Osteocyte (in vitro differentiated cells): ENCODE measurements at regions not wholly inside any gene's neighbourhood (a gene's known extent, or its start where the extent isn't known, plus 50 kb on each side); places are given as distances from the start of the nearest gene placed in this dataset.

Experiments used
- DNase-seq: peaks from one replicate; pipeline ENCODE4 v3.0.0; 2021; ENCODE audit warnings: mixed read lengths; ENCODE audit not compliant: unreplicated experiment; ENCODE audit errors: extremely low spot score
- H3K27ac Mint-ChIP-seq: one replicate; pipeline ENCODE4 v1.8.0; 2021; ENCODE audit warnings: mild to moderate bottlenecking, mixed read lengths; ENCODE audit not compliant: unreplicated experiment
- H3K27me3 Mint-ChIP-seq: one replicate; pipeline ENCODE4 v1.8.0; 2021; ENCODE audit warnings: mixed read lengths; ENCODE audit not compliant: unreplicated experiment
- H3K36me3 Mint-ChIP-seq: one replicate; pipeline ENCODE4 v1.8.0; 2021; ENCODE audit warnings: mixed read lengths; ENCODE audit not compliant: unreplicated experiment
- H3K4me1 Mint-ChIP-seq: one replicate; pipeline ENCODE4 v1.8.0; 2021; ENCODE audit warnings: mixed read lengths; ENCODE audit not compliant: unreplicated experiment
- H3K4me3 Mint-ChIP-seq: one replicate; pipeline ENCODE4 v1.8.0; 2021; ENCODE audit warnings: mild to moderate bottlenecking, moderate library complexity, mixed read lengths; ENCODE audit not compliant: unreplicated experiment
- H3K9me3 Mint-ChIP-seq: one replicate; pipeline ENCODE4 v1.8.0; 2021; ENCODE audit warnings: mixed read lengths; ENCODE audit not compliant: unreplicated experiment
- CTCF ChIP-seq: fragments of 200-600 bp; sonication (generic); IDR thresholded peaks from 2 replicates; pipeline ENCODE4 v1.5.0; 2021; ENCODE audit warnings: antibody characterized with exemption, mild to moderate bottlenecking, moderate library complexity

DNA sequence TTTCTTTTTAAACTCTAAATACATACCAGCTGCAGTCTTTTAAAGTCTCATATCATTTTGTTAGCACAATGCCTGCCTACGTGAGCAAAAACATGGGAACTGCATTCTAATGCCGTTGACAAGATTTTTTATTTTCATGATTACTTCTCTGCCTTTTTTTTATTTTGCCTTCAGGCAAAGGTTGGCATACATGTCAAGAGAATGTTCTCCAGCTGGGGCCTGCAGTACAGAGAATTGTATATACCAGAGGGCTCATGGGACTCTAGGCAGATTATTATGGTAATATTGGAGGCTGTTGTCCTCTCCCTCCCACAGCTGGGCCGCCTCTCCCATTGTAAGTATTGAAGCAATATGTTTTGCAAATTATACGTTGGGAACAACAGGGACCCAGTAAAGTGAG is 53.9 kb upstream of the OBI1 start:
- no peak for DNase-seq
- Mint-ChIP-seq H3K9me3 (no peaks in the 10 kb centered on the region), H3K27ac (no peak overlapping the region), H3K4me3 (no peak overlapping the region), H3K27me3 (peaks cover 5% of the 10 kb centered on the region), H3K4me1 (no peaks in the 10 kb centered on the region), H3K36me3 (no peaks in the 10 kb centered on the region)
- TF ChIP-seq CTCF: no peak

- TF ChIP-seq CTCF: no peak
- Mint-ChIP-seq H3K4me1 (no peaks in the 10 kb centered on the region), H3K27me3 (peaks cover 5% of the 10 kb centered on the region), H3K9me3 (no peaks in the 10 kb centered on the region), H3K27ac (no peak overlapping the region), H3K4me3 (no peak overlapping the region), H3K36me3 (no peaks in the 10 kb centered on the region)
- DNase-seq: no peak
These were observed 50.1 kb upstream of the OBI1 start for GRCh38 chr13:78709028-78709427.
